Right lobe of liver (tissue), 6 donors: ENCODE measurements at regions not wholly inside any gene's neighbourhood (a gene's known extent, or its start where the extent isn't known, plus 50 kb on each side); places are given as distances from the start of the nearest gene placed in this dataset.

Experiments
- ATAC-seq, 4 donors: fragments of 200-7000 bp; cut with Tn5 transposase; one replicate each; pipeline ENCODE4 v1.9.1; 2020; ENCODE audit warnings: mild to moderate bottlenecking in 4 of 4, moderate library complexity in 4 of 4
- DNase-seq, 3 donors: peaks; one replicate each; pipeline ENCODE4 v3.0.0-alpha.2; 2020
- H3K27ac ChIP-seq, 3 donors: fragments of 200-600 bp; one replicate each; pipeline ENCODE4 v1.8.0; 2022
- H3K27me3 ChIP-seq, 2 donors: fragments of 200-600 bp; one replicate each; pipeline ENCODE4 v1.8.0; 2022
- H3K36me3 ChIP-seq, 4 donors: fragments of 200-600 bp; sonication (generic) in 1 of 4; one replicate each; pipeline versions ENCODE4 v1.5.1 to v1.8.0; 2017 to 2022; ENCODE audit warnings: control low read depth in 1 of 4
- H3K4me1 ChIP-seq, 4 donors: fragments of 200-600 bp; sonication (generic) in 1 of 4; one replicate each; pipeline versions ENCODE4 v1.5.1 to v1.8.0; 2017 to 2022; ENCODE audit warnings: control low read depth in 1 of 4
- H3K4me3 ChIP-seq, 3 donors: fragments of 200-600 bp; one replicate each; pipeline ENCODE4 v1.8.0; 2022
- H3K9me3 ChIP-seq, 4 donors: fragments of 200-600 bp; sonication (generic) in 1 of 4; one replicate each; pipeline versions ENCODE4 v1.5.1 to v1.8.0; 2017 to 2022; ENCODE audit warnings: control low read depth in 1 of 4
- POLR2A ChIP-seq: fragments of 450-650 bp; IDR thresholded peaks from one replicate; pipeline ENCODE4 v1.6.1; 2017; ENCODE audit warnings: antibody characterized with exemption, mild to moderate bottlenecking
- WGBS: methylation state at CpG from one replicate; pipeline ENCODE4 v1.1.6; 2018; ENCODE audit warnings: low coverage, low lambda C conversion rate; ENCODE audit not compliant: insufficient coverage; ENCODE audit errors: missing lambda C conversion rate; 5-methylcytosine and 5-hydroxymethylcytosine counted together
- intact Hi-C, 2 donors: fragments of 100-400 bp; cut with DNase I; formaldehyde crosslinking; loops; one replicate each; pipeline versions ENCODE4 v1.11.2 to v1.14.1; 2022
- TF ChIP-seq, protein P1 (sequence below), 4 donors: fragments of 200-600 bp in 3 of 4; fragments of 450-650 bp in 1 of 4; IDR thresholded peaks; one replicate each; pipeline versions ENCODE4 v1.5.1 to v1.8.0; 2016 to 2022; ENCODE audit warnings: antibody characterized with exemption in 4 of 4, mild to moderate bottlenecking in 2 of 4
- donor health status: DM: no; HTN: yes; CAD: no.
- donor health status: DM: no; HTN: no; CAD: no.
- donor health status: DM: no; HTN: no; CAD: no.
- donor health status: DM: no; HTN: yes; CAD: no.
- donor health status: DM: no; HTN: yes; CAD: no.

DNA sequence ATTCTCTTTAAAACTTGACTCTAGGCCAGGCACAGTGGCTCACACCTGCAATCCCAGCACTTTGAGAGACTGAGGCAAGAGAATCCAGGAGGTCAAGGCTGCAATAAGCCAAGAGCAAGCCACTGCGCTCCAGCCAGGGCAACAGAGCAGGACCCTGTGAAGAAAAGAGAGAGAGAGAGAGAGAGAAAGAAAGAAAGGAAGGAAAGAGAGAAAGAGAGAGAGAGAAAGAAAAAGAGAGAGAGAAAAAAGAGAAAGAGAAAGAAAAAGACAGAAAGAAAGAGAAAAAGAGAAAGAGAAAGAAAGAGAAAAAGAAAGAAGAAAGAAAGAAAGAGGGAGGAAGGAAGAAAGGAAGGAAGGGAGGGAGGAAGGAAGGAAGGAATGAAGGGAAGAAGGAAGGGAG lies 76.7 kb downstream of the RIN2 start:
- H3K9me3 ChIP-seq = no peaks in the 10 kb centered on the region
- TF ChIP-seq, protein P1, sequence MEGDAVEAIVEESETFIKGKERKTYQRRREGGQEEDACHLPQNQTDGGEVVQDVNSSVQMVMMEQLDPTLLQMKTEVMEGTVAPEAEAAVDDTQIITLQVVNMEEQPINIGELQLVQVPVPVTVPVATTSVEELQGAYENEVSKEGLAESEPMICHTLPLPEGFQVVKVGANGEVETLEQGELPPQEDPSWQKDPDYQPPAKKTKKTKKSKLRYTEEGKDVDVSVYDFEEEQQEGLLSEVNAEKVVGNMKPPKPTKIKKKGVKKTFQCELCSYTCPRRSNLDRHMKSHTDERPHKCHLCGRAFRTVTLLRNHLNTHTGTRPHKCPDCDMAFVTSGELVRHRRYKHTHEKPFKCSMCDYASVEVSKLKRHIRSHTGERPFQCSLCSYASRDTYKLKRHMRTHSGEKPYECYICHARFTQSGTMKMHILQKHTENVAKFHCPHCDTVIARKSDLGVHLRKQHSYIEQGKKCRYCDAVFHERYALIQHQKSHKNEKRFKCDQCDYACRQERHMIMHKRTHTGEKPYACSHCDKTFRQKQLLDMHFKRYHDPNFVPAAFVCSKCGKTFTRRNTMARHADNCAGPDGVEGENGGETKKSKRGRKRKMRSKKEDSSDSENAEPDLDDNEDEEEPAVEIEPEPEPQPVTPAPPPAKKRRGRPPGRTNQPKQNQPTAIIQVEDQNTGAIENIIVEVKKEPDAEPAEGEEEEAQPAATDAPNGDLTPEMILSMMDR (IDR thresholded peaks at IDR 0.05) = no peak
- TF ChIP-seq POLR2A = no peak
- DNase-seq (no peak), ATAC-seq (no peak)
- no peaks in the 10 kb centered on the region for H3K27me3 ChIP-seq
- H3K4me3 ChIP-seq = no peak overlapping the region
- no peaks in the 10 kb centered on the region for H3K36me3 ChIP-seq
- intact Hi-C loops = no loop called here
- H3K27ac ChIP-seq = no peak overlapping the region
- 100% methylated on average over 1 of the region's 1 CpG for WGBS
- H3K4me1 ChIP-seq = no peaks in the 10 kb centered on the region

DNA sequence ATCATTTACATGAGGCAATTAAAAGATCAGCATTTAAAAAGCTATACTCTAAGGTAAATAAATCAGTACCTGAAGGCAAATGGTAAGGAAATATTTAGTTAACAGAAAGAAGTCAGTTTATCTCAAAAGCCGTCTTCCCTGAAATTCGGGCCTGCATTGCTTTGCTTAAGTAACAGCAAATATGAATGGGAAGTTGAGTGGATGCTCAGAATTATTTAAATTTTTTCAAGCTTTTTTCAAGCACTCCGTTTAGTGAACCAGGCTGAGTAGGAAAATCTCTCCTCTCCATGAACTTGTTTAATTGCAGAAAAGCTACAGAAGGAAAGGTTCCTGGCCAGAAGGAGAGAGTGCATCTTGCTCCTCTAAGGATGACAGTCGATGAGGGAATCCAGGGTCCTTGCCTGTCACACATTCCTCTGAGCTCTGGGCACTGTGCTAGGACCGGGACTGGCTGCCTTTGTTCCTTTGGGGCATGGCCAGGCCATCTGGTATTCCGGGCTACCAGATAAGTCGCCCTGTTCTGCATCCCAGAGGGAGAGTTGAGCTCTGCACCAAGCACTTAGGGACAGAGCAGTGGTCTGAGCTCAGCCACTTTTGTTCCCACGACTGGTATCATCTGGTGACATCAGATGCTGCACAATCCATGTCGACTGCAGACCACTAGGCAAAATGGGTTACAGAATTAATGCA lies 77.6 kb downstream of the RIN2 start:
- no peaks in the 10 kb centered on the region for H3K27me3 ChIP-seq
- 77% methylated on average over 6 of the region's 9 CpGs for WGBS
- no peaks in the 10 kb centered on the region for H3K4me1 ChIP-seq
- H3K27ac ChIP-seq = no peak overlapping the region
- H3K4me3 ChIP-seq = no peak overlapping the region
- ATAC-seq (no peak), DNase-seq (no peak)
- no peaks in the 10 kb centered on the region for H3K36me3 ChIP-seq
- no peaks in the 10 kb centered on the region for H3K9me3 ChIP-seq
- TF ChIP-seq, protein P1 (IDR thresholded peaks at IDR 0.05) = no peak
- TF ChIP-seq POLR2A = no peak
- intact Hi-C loops = no loop called here

DNA sequence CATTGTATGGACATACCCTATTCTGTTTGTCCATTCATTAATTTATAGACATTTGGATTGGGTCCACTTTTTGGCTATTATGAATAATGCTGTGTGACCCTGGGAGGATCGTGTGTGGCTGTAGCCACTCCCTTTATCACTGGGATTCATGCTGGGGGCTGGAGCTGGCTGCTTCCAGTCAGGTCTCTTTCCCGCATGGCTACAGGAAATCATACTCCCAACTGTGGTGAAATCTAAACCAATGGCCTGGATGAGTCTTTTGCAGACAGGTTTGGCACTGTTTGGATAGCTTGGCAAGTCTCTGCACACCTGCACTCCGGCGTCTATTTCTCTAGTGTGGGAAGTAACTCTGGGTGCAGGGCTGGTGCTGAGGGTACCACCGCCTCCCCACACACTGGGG lies 80.4 kb downstream of the RIN2 start:
- intact Hi-C loops = no loop called here
- H3K27ac ChIP-seq = no peak overlapping the region
- no peaks in the 10 kb centered on the region for H3K36me3 ChIP-seq
- DNase-seq (no peak), ATAC-seq (no peak)
- WGBS = 84% methylated on average over 2 of the region's 5 CpGs
- H3K4me1 ChIP-seq = no peaks in the 10 kb centered on the region
- no peaks in the 10 kb centered on the region for H3K27me3 ChIP-seq
- no peaks in the 10 kb centered on the region for H3K9me3 ChIP-seq
- no peak for TF ChIP-seq POLR2A
- TF ChIP-seq, protein P1 (IDR thresholded peaks at IDR 0.05) = no peak
- H3K4me3 ChIP-seq = no peak overlapping the region

DNA sequence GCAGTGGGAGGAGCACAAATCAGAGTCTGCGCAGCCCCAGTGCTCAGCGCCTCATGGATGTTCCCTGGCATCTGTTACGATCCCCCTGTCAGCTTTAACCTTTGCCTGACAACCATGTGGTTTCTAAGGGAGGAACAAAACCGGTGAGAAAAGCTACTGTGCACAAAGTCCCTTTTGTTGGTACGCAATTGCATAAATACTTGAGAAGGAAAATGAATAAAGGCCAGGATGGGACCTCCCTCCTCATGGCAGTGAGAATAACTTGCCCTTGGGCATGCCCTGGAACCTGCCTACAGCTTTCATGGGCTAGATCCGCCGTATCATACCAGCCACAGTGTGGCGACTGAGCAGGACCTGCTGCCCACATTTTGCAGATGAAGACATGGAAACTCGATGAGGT lies 81.0 kb downstream of the RIN2 start:
- Histone ChIP-seq H3K4me1 (no peaks in the 10 kb centered on the region), H3K27ac (no peak overlapping the region), H3K4me3 (no peak overlapping the region), H3K9me3 (no peaks in the 10 kb centered on the region), H3K27me3 (no peaks in the 10 kb centered on the region), H3K36me3 (no peaks in the 10 kb centered on the region)
- no peak for DNase-seq
- intact Hi-C loops = no loop called here
- TF ChIP-seq, protein P1 (IDR thresholded peaks at IDR 0.05) = no peak
- 96% methylated on average over 3 of the region's 9 CpGs for WGBS
- no peak for ATAC-seq
